ENCODE measurements at regions not wholly inside any gene's neighbourhood (a gene's known extent, or its start where the extent isn't known, plus 50 kb on each side); places are given as distances from the start of the nearest gene placed in this dataset.
"Not testable (repeated sequence)": the region's sequence is repeated elsewhere in the genome, so short reads cannot be mapped to it uniquely, and the experiment has no call there.

DNA sequence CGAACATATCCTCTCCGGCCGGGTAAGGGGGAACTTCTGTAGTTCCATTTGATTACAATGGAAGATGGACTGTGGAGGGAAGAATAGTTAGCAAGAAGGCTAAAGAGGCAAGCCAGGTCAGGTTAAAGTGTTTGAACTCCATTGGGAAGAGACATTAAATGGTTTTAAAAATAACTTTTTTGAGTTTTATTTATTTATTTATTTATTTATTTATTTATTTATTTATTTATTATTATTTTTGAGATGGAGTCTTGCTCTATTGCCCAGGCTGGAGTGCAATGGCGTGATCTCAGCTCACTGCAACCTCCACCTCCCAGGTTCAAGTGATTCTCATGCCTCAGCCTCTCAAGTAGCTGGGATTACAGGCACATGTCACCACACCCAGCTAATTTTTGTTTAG lies 441.9 kb downstream of the TOX3 start:
- not testable (repeated sequence) for DNase-seq (ENCODE audit: low spot score)

- DNase-seq (ENCODE audit: low spot score), result no peak
Measured at GRCh38 chr16:52103791-52104190, 443.2 kb downstream of the TOX3 start.

DNA sequence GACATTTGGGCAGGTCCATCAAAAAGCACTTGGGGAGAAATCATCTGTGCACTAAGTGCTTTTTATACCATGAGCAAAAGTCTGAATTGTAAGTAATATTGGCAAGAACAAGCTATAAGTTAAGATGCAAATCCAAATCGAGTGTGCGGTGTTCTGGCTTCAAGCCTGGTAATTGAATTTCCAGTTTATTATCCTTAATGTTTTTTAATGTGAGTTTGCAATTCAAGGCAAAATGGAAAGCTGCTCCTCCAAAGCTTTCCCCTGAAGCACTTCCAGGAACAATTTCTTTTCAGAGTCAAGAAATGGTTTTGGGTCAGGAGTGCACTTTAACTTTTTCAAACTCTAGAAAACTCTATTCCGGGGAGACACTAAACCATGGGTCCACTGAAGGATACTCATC lies 445.7 kb downstream of the TOX3 start:
- DNase-seq (ENCODE audit: low spot score), result no peak

DNA sequence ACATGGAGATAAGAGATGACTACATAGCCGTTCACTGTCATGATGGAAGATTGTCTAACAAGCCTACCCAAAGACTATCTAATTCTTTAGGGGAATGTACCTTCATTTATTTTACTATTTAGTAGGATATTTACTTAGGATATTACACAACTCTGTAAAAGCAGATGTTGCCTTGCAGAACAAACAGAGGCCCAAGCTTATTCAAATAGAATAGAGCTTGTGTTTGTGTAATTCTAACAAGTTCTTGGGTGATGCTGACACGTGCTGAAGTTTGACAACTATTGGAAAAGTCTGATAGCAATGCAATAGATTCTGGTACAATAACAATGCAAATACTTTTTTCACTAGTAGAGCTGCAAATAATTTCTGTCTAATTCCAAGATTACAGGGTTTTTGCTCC lies 447.6 kb downstream of the TOX3 start:
- DNase-seq (ENCODE audit: low spot score), result no peak

GRCh38 chr16:52095471-52095870 lies 451.5 kb downstream of the TOX3 start:
- DNase-seq (ENCODE audit: low spot score), result no peak

- DNase-seq (ENCODE audit: low spot score), result no peak
Measured at GRCh38 chr16:52092126-52092525, 454.8 kb downstream of the TOX3 start.

DNA sequence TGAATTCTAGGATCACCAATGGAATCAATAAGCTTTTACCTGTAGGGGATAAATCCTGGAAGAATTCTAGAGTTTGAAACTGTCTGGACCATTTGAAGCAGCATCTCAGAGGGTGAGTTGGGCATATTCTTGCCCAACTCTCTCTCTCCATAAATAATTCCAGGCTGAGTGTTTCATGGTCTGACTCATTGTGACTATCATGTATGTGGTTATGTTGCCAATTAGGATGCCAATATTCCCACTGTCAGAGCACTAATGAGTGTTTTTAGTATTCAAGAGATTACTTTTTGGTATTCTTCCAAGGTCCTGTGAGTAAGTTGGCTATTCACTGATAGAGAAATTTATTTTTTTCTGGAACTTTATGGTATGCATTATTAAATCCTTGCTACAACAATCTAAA lies 456.9 kb downstream of the TOX3 start:
- no peak for DNase-seq (ENCODE audit: low spot score)

DNA sequence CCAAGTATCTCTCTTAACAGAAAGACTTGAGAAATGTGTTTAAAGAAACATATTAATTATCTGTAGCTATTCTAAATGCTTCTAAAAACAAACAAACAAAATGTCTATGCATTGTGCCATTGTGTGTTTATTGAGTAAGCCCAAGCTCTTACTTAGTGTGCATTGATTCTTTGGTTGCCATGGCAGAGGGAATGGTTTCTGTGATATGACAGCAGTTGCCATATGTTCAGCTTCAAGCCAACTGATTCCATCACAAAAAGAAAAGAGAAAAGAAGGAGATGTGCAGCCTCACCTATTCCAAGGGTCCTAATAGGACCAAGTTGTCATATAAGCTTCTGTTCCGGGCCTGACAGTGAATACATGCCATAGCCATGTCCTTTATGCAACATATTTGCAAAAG lies 457.5 kb downstream of the TOX3 start:
- no peak for DNase-seq (ENCODE audit: low spot score)

DNA sequence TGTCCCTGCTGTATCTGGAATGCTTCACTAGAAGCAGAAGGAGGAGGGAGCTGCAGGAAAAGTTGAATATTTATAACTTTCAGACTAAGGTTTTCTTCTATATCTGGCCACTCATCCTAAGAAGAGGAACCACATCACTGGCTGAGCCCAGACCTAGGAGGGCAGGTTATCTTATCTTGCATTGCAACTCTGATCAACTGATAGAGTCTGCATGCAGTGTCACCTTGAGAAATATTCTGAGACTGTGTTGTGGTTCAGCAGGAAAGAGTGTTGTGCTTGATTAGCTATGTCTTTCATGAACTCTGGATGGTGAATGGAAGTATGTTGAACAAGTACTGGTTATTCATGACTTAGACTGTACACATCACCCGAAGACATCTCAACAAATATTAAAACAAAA lies 460.0 kb downstream of the TOX3 start:
- no peak for DNase-seq (ENCODE audit: low spot score)

DNA sequence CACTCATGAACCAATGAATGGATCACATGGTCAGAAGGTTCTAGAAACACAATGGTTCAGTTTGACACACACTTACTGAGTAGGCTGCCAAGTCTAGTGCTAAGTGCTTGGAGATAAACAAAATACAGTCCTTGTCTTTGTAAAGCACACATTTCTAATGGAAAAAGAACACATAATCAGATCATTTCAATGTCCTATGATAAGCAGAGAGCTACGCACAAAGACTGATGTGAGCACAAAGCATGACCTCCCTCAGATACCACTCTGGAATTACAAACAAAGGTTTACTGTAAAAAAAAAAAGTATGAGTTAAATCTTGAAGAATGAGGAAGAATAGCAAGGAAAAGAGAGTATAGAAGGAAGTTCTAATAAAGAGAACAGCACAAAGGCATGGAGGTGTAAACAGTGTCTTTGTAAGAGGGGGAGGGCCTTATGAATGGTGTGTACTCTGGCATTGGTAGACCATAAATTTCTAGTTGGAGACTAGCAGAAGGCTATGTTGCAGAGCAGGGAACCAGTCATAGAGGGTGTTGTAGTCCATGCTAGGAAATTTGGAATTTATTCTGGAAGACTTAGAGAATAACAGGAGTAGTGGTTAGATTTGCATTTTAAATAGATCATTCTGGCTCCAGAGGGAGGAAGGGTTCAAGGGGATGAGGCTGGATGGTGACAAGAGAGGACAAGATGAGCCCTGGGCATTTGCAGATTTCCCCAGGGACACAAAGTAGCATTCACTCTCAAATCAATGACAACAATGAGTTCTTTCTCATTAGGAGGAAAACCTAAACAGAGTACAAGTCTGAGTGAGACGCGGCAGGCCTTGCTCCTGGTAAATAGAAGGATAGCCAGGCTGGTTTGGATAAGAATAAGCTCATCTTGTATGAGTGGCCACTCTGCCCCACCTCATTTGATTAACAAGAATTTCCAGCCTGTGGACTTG lies 468.0 kb downstream of the TOX3 start:
- no peak for DNase-seq (ENCODE audit: low spot score)

- no peak for DNase-seq (ENCODE audit: low spot score)
Measured at GRCh38 chr16:52077607-52078006, 469.3 kb downstream of the TOX3 start.

GRCh38 chr16:52076801-52077201 lies 470.1 kb downstream of the TOX3 start:
- no peak for DNase-seq (ENCODE audit: low spot score)

DNA sequence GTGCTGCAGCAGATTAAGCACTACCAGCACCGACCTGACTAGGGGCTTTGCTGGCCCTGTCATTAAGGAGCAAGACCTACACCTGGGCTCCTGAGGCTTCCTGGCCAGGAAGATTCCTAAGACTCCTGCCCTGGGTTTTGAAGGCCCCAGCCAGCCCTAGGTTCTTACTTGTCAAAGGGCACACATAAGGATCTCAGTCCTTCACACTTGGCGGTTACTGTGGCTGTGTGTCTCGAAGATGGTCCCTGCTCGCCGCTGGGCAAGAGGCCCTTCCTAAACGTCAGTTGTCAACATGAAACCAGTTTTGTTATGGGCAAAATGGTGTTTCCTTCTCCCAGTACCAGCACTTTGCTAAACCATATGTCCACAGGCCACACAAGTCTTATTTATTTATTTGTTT lies 470.6 kb downstream of the TOX3 start:
- no peak for DNase-seq (ENCODE audit: low spot score)

GRCh38 chr16:52074133-52074532 lies 472.8 kb downstream of the TOX3 start:
- DNase-seq (ENCODE audit: low spot score), result no peak

DNA sequence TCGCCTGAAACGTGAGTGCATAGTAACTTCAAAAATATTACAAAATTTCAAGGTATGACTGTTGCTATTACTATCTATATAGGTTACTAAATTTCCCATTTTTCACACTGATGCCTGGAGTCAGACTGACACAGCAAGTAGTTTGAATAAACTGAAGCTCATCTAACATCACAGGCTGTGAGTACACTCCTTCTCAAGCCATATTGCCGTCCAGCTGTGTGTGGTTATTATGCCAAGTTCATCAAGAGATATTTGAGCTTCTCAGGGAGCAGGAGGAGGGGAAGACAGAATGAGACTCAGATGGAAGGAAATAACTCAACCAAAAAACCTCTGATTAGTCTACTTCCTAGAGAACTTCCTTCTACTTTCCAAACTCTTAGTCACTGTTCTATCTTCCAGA lies 473.9 kb downstream of the TOX3 start:
- no peak for DNase-seq (ENCODE audit: low spot score)

DNA sequence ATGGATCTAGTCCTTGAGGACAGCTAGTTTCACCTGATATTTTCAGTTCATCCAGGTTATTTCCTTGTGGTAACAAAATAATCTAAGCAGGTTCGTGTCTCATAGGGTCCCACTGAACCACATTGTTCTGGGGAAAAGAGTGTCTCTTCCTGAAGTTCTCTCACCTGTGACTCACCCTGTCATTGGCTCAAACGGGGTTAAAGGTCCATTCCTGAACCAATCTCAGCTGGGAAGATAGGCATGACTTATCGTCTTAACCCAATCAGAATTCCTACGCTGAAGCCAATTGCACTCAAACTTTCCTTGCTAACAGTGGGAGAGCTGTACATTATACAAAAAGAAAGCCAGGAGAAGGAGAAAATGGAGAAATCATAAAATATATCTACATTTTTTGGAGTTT lies 475.8 kb downstream of the TOX3 start:
- no peak for DNase-seq (ENCODE audit: low spot score)

GRCh38 chr16:52070341-52071057 lies 476.4 kb downstream of the TOX3 start:
- DNase-seq (ENCODE audit: low spot score), result no peak

DNA sequence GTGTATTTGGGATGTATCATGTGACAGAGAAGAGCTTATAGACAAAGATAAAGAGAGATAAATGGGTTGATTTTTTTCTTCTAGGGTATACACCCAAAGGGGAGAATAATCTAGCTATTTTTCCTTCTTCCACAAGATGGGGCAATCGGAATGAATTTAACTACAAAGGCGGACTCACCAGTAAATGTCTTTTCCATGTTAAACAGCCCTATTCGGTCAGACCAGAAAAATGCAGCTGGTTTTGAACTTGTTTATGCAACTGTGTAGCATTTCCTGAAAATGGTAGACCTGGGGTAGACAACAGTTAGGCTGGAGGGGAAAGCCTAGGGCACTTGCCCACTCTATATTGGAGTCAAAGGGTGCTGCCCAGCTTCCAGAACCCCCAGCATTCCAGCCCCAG lies 477.1 kb downstream of the TOX3 start:
- peak; percentile 53 for DNase-seq (ENCODE audit: low spot score)

GRCh38 chr16:52068447-52069074 lies 478.4 kb downstream of the TOX3 start:
- peak; percentile 58 for DNase-seq (ENCODE audit: low spot score)

DNA sequence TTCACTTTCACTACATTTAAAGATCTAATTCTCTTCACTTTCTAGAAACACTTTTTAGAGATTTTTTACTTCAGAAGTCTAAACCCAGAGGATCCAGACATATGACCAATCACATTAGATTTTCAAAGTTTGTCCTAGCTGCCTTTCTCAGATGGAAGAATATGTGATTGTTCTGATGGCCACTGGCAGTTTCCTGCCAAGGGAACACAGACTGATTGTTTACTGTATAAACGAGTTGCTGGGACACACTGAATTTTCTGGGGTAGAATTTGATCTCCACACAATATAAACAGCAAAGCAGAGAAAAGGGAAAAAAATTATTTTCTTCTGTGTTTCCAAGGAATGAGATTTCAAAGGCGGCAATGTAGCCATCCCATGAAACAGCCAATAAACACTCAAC lies 480.0 kb downstream of the TOX3 start:
- DNase-seq (ENCODE audit: low spot score), result peak; percentile 81

DNA sequence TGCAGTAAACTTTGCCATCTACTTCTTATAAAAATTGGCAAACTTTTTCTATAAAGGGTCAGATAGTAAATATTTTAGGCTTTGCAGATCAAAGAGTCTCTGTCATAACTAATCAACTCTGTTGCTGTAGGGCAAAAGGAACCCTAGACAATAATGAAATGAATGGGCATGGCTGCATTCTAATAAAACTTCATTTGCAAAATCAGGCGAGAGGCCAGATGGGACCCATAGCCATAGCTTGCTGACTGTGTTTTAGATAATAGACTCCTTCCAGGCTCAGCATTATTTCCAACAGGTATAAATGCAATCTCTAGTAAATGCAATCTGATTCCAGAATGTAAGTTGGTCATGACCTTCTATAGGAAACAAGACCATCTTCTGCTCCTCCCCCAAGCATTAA lies 490.7 kb downstream of the TOX3 start:
- DNase-seq (ENCODE audit: low spot score), result no peak

DNA sequence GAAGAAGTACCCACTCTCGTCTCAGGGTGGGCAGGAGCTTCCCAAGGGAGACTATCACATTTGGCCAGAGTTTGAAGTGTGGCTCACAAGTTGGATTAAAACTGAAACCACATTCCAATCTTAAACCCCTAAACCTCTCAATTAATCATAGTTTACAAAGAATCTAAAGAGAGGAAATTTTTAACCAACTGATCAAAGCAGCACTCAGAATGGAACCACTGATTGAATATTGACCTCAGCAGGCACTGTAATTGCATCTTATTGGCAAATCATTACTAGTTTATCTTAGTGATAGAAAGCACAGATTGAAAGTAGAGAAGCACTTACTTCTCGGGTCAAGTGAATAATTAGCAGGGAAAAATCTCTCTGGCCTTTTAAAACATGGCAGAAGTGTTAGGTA lies 491.6 kb downstream of the TOX3 start:
- DNase-seq (ENCODE audit: low spot score), result no peak

GRCh38 chr16:52054326-52054725 lies 492.6 kb downstream of the TOX3 start:
- no peak for DNase-seq (ENCODE audit: low spot score)
